ENCODE measurements at regions not wholly inside any gene's neighbourhood (a gene's known extent, or its start where the extent isn't known, plus 50 kb on each side); places are given as distances from the start of the nearest gene placed in this dataset.

- no peak for DNase-seq
Measured at GRCh38 chr13:106744516-106744915, 176.6 kb upstream of the ARGLU1 start.

- no peak for DNase-seq
Measured at GRCh38 chr13:106738186-106738678, 170.3 kb upstream of the ARGLU1 start.

GRCh38 chr13:106736941-106737340, 169.0 kb upstream of the ARGLU1 start:
- no peak for DNase-seq

GRCh38 chr13:106734198-106734597, 166.3 kb upstream of the ARGLU1 start:
- DNase-seq, result no peak

- no peak for DNase-seq
Measured at GRCh38 chr13:106723036-106723435, 155.1 kb upstream of the ARGLU1 start.

GRCh38 chr13:106722620-106723019, 154.7 kb upstream of the ARGLU1 start:
- no peak for DNase-seq

- no peak for DNase-seq
Measured at GRCh38 chr13:106721599-106721998, 153.7 kb upstream of the ARGLU1 start.

- DNase-seq, result no peak
Measured at GRCh38 chr13:106714271-106714982, 146.5 kb upstream of the ARGLU1 start.

- no peak for DNase-seq
Measured at GRCh38 chr13:106712381-106712780, 144.4 kb upstream of the ARGLU1 start.

GRCh38 chr13:106710266-106710665, 142.3 kb upstream of the ARGLU1 start:
- DNase-seq, result no peak

- DNase-seq, result no peak
Measured at GRCh38 chr13:106709522-106709921, 141.6 kb upstream of the ARGLU1 start.

GRCh38 chr13:106702505-106702904, 134.6 kb upstream of the ARGLU1 start:
- no peak for DNase-seq

- DNase-seq, result no peak
Measured at GRCh38 chr13:106701771-106702341, 133.9 kb upstream of the ARGLU1 start.

GRCh38 chr13:106700439-106700838, 132.5 kb upstream of the ARGLU1 start:
- no peak for DNase-seq

- no peak for DNase-seq
Measured at GRCh38 chr13:106700007-106700406, 132.1 kb upstream of the ARGLU1 start.

- no peak for DNase-seq
Measured at GRCh38 chr13:106699311-106699710, 131.4 kb upstream of the ARGLU1 start.

GRCh38 chr13:106696719-106697118, 128.8 kb upstream of the ARGLU1 start:
- no peak for DNase-seq

GRCh38 chr13:106696140-106696539, 128.2 kb upstream of the ARGLU1 start:
- DNase-seq, result no peak

- no peak for DNase-seq
Measured at GRCh38 chr13:106695139-106695538, 127.2 kb upstream of the ARGLU1 start.

GRCh38 chr13:106691861-106692260, 123.9 kb upstream of the ARGLU1 start:
- no peak for DNase-seq

GRCh38 chr13:106691341-106691740, 123.4 kb upstream of the ARGLU1 start:
- no peak for DNase-seq

- DNase-seq, result no peak
Measured at GRCh38 chr13:106690779-106691178, 122.8 kb upstream of the ARGLU1 start.

- no peak for DNase-seq
Measured at GRCh38 chr13:106689906-106690305, 122.0 kb upstream of the ARGLU1 start.

GRCh38 chr13:106688940-106689339, 121.0 kb upstream of the ARGLU1 start:
- DNase-seq, result no peak

- DNase-seq, result no peak
Measured at GRCh38 chr13:106686163-106686562, 118.2 kb upstream of the ARGLU1 start.

Measured in activated CD4-positive, alpha-beta T cell treated with anti-CD3 and anti-CD28 coated beads for 48 hours (primary cell).